Endothelial cell of umbilical vein (primary cell): ENCODE measurements at regions not wholly inside any gene's neighbourhood (a gene's known extent, or its start where the extent isn't known, plus 50 kb on each side); places are given as distances from the start of the nearest gene placed in this dataset.

Source experiments
- BruUV-seq: library from RNA; stranded (reverse); fragments of 400-500 nt; replicated peaks from 2 replicates; lab custom pipeline; 2021; lab: Mats Ljungman, UMichigan
- CTCF ChIA-PET: fragments of 300-600, 350-600 bp; sonication (Branson Sonifier 250); formaldehyde crosslinking; loops from one replicate; lab custom pipeline; 2021; ENCODE audit warnings: antibody characterized with exemption, inconsistent platforms; lab: Charles Lee
- POLR2A ChIA-PET: fragments of 300-600, 350-600 bp; sonication (Branson Sonifier 250); formaldehyde crosslinking; loops from one replicate; lab custom pipeline; 2021; ENCODE audit warnings: antibody characterized with exemption, inconsistent platforms; lab: Charles Lee
- DNase-seq: peaks from one replicate; pipeline ENCODE4 v3.0.0-alpha.2; 2011; ENCODE audit warnings: low read depth, low spot score
- FAIRE-seq: peaks from 2 replicates; lab custom pipeline; 2011; peaks lifted over from hg19 to GRCh38; lab: Jason Lieb, UNC
- H2AFZ ChIP-seq: 2 replicates; pipeline ENCODE4 v1.6.0; 2012; ENCODE audit warnings: low read depth, low read length, control low read depth, inconsistent platforms
- H3K27ac ChIP-seq: 2 replicates; pipeline ENCODE4 v1.5.1; 2011; ENCODE audit warnings: low read depth, mild to moderate bottlenecking, control low read depth, low read length, moderate library complexity; ENCODE audit not compliant: insufficient read depth
- H3K27me3 ChIP-seq, 2 experiments: 2 replicates each; pipeline versions ENCODE4 v1.6.0 to v1.6.1; 2011; ENCODE audit warnings: low read length in 2 of 2, mixed read lengths in 1 of 2; ENCODE audit not compliant: control insufficient read depth in 2 of 2, insufficient read depth in 2 of 2
- H3K36me3 ChIP-seq, 2 experiments: 2 replicates in 1 of 2; 3 replicates in 1 of 2; pipeline ENCODE4 v1.5.1; 2011; ENCODE audit warnings: low read length in 2 of 2, mild to moderate bottlenecking in 1 of 2, moderate library complexity in 1 of 2; ENCODE audit not compliant: control insufficient read depth in 2 of 2, insufficient read depth in 2 of 2; ENCODE audit errors: extremely low read depth in 1 of 2
- H3K4me1 ChIP-seq: 3 replicates; pipeline ENCODE4 v1.5.1; 2011; ENCODE audit warnings: mild to moderate bottlenecking, low read length; ENCODE audit not compliant: control insufficient read depth, insufficient read depth; ENCODE audit errors: extremely low read depth
- H3K4me2 ChIP-seq: 2 replicates; pipeline ENCODE4 v1.6.1; 2011; ENCODE audit warnings: low read length, control low read depth, mixed read lengths; ENCODE audit not compliant: insufficient read depth
- H3K4me3 ChIP-seq, 3 experiments: fragments of 200-600 bp in 1 of 3; sonication (generic), shearing (Covaris generic) in 1 of 3; replicated peaks in 1 of 3; 2 replicates each; pipeline ENCODE4 v1.5.1; 2011 to 2016; ENCODE audit warnings: control low read depth in 3 of 3, low read length in 3 of 3, mild to moderate bottlenecking in 2 of 3, inconsistent platforms in 1 of 3, low read depth in 1 of 3, moderate library complexity in 1 of 3; ENCODE audit not compliant: insufficient read depth in 1 of 3
- H3K79me2 ChIP-seq: 2 replicates; pipeline ENCODE4 v1.6.0; 2012; ENCODE audit warnings: low read length, inconsistent platforms; ENCODE audit not compliant: control insufficient read depth, insufficient read depth
- H3K9ac ChIP-seq: replicated peaks from 2 replicates; pipeline ENCODE3; 2011; ENCODE audit warnings: low read length, control low read depth; ENCODE audit not compliant: insufficient read depth; ENCODE audit errors: extremely low read depth
- H3K9me1 ChIP-seq: replicated peaks from 3 replicates; pipeline ENCODE4 v1.6.0; 2011; ENCODE audit warnings: mild to moderate bottlenecking, low read length; ENCODE audit not compliant: control insufficient read depth, insufficient read depth; ENCODE audit errors: extremely low read depth
- H3K9me3 ChIP-seq: replicated peaks from 2 replicates; pipeline ENCODE4 v1.5.1; 2012; ENCODE audit warnings: low read length, inconsistent platforms; ENCODE audit not compliant: control insufficient read depth, insufficient read depth
- H4K20me1 ChIP-seq: replicated peaks from 2 replicates; pipeline ENCODE3; 2011; ENCODE audit warnings: mild to moderate bottlenecking, low read length; ENCODE audit not compliant: control insufficient read depth, insufficient read depth; ENCODE audit errors: extremely low read depth
- CTCF ChIP-seq, 2 donors: IDR thresholded peaks; 1 replicate in 1 of 2; 2 replicates in 1 of 2; pipeline ENCODE4 v1.5.1; 2011; ENCODE audit warnings: low read length in 2 of 2, mild to moderate bottlenecking in 2 of 2, moderate library complexity in 2 of 2, control low read depth in 1 of 2, inconsistent platforms in 1 of 2, low read depth in 1 of 2; ENCODE audit not compliant: insufficient read depth in 1 of 2; ENCODE audit errors: extremely low read depth in 1 of 2
- EZH2 ChIP-seq: IDR thresholded peaks from 2 replicates; pipeline ENCODE4 v1.6.1; 2012; ENCODE audit warnings: borderline replicate concordance, low read depth, mild to moderate bottlenecking, moderate library complexity, low read length, inconsistent platforms; ENCODE audit not compliant: severe bottlenecking
- FOS ChIP-seq: IDR thresholded peaks from 2 replicates; pipeline ENCODE4 v1.6.1; 2011; ENCODE audit warnings: mild to moderate bottlenecking, low read length, moderate library complexity, borderline replicate concordance; ENCODE audit not compliant: insufficient read depth
- GATA2 ChIP-seq: IDR thresholded peaks from 2 replicates; pipeline ENCODE4 v1.7.0; 2011; ENCODE audit warnings: low read depth, mild to moderate bottlenecking, moderate library complexity, mixed read lengths, low read length; ENCODE audit not compliant: insufficient read length, insufficient read depth
- JUN ChIP-seq: IDR thresholded peaks from 2 replicates; pipeline ENCODE4 v1.6.1; 2011; ENCODE audit warnings: borderline replicate concordance, low read depth; ENCODE audit not compliant: insufficient read length, insufficient read depth
- MAX ChIP-seq: IDR thresholded peaks from 2 replicates; pipeline ENCODE4 v1.6.1; 2011; ENCODE audit not compliant: insufficient read depth, insufficient read length
- MYC ChIP-seq: IDR thresholded peaks from one replicate; pipeline ENCODE4 v1.6.1; 2011; ENCODE audit warnings: mild to moderate bottlenecking, low read depth, low read length
- POLR2A ChIP-seq: IDR thresholded peaks from 2 replicates; pipeline ENCODE4 v1.6.1; 2012; ENCODE audit warnings: low read depth, mild to moderate bottlenecking, control low read depth, low read length
- POLR2AphosphoS5 ChIP-seq: IDR thresholded peaks from 2 replicates; pipeline ENCODE4 v1.6.1; 2012; ENCODE audit warnings: low read depth, mild to moderate bottlenecking, control low read depth, low read length, moderate library complexity; ENCODE audit not compliant: insufficient read depth
- dilution Hi-C: fragments of 300-500 bp; cut with MboI; formaldehyde crosslinking; loops from one replicate; pipeline ENCODE4 v1.15.0; 2019; ENCODE audit warnings: low sequenced_read_pairs; ENCODE audit not compliant: extremely low pct_ligation_motif_present
- intact Hi-C: fragments of 100-400 bp; cut with micrococcal nuclease; formaldehyde crosslinking; loops from one replicate; pipeline ENCODE4 v1.10.0; 2022

GRCh38 chr18:14935210-14935609 is 187.2 kb downstream of the ANKRD30B start:
- dilution Hi-C loops (no loop called here), intact Hi-C loops (no loop called here)
- no peaks in the 10 kb centered on the region for H3K9me3 ChIP-seq
- BruUV-seq: no TSS peak
- no peak overlapping the region for H3K4me3 ChIP-seq
- no peak for FAIRE-seq
- no peak overlapping the region for H3K9ac ChIP-seq
- ChIA-PET CTCF (no interaction called here), POLR2A (no interaction called here)
- no peaks in the 10 kb centered on the region for H3K36me3 ChIP-seq
- H4K20me1 ChIP-seq: no peaks in the 10 kb centered on the region
- H3K9me1 ChIP-seq: no peaks in the 10 kb centered on the region
- TF ChIP-seq EZH2 (no peak), GATA2 (no peak), FOS (no peak)
- H3K79me2 ChIP-seq: no peaks in the 10 kb centered on the region
- no peak overlapping the region for H3K4me2 ChIP-seq
- H3K4me1 ChIP-seq: no peaks in the 10 kb centered on the region
- no peak overlapping the region for H3K27ac ChIP-seq
- H3K27me3 ChIP-seq: no peaks in the 10 kb centered on the region
- no peak overlapping the region for H2AFZ ChIP-seq
- DNase-seq: no peak

GRCh38 chr18:14936313-14936712 is 188.3 kb downstream of the ANKRD30B start:
- CTCF ChIA-PET: no interaction called here
- intact Hi-C loops: no loop called here
- Histone ChIP-seq H3K36me3 (no peaks in the 10 kb centered on the region), H4K20me1 (no peaks in the 10 kb centered on the region), H2AFZ (no peak overlapping the region), H3K4me3 (no peak overlapping the region), H3K27ac (no peak overlapping the region), H3K79me2 (no peaks in the 10 kb centered on the region), H3K9ac (no peak overlapping the region), H3K4me2 (no peak overlapping the region), H3K4me1 (no peaks in the 10 kb centered on the region), H3K9me3 (no peaks in the 10 kb centered on the region), H3K9me1 (no peaks in the 10 kb centered on the region), H3K27me3 (no peaks in the 10 kb centered on the region)
- FAIRE-seq (no peak), DNase-seq (no peak)
- POLR2A ChIA-PET: no interaction called here
- dilution Hi-C loops: no loop called here
- no TSS peak for BruUV-seq
- no peak for TF ChIP-seq GATA2
- TF ChIP-seq MYC: no peak
- no peak for TF ChIP-seq EZH2
- no peak for TF ChIP-seq MAX
- no peak for TF ChIP-seq CTCF (IDR thresholded peaks at IDR 0.05; ENCODE audit: extremely low read depth in 1 of 2, insufficient read depth in 1 of 2, low read depth in 1 of 2, low read length in 2 of 2)
- TF ChIP-seq JUN: no peak
- no peak for TF ChIP-seq POLR2AphosphoS5
- no peak for TF ChIP-seq POLR2A
